ENCODE measurements at regions not wholly inside any gene's neighbourhood (a gene's known extent, or its start where the extent isn't known, plus 50 kb on each side); places are given as distances from the start of the nearest gene placed in this dataset.
"Not testable (repeated sequence)": the region's sequence is repeated elsewhere in the genome, so short reads cannot be mapped to it uniquely, and the experiment has no call there.

- not testable (repeated sequence) for DNase-seq (ENCODE audit: low read depth, low spot score)
These were observed 607.1 kb upstream of the SOX9 start for GRCh38 chr17:71513725-71514124.

GRCh38 chr17:71516149-71516548 is 604.7 kb upstream of the SOX9 start:
- no peak for DNase-seq (ENCODE audit: low read depth, low spot score)

GRCh38 chr17:71519285-71519684 is 601.5 kb upstream of the SOX9 start:
- no peak for DNase-seq (ENCODE audit: low read depth, low spot score)

DNA sequence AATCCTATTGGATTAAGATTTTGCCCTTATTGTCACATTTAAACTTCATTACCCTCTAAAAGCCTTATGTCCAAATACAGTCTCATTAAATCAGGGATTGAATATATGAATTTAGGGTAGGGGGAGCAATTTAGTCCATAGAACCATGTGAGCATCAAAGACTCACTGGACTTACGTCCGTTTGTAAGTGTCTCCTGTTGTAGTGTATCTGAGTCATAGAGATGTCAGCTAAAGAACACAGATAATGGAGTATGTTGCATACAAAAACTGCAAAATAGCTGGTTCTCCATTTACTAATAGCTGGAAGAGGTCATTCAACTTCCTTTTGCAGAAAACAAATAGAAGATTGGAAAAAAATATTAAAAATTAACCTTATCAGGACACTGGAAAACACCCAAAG is 599.1 kb upstream of the SOX9 start:
- DNase-seq (ENCODE audit: low read depth, low spot score), result no peak

DNA sequence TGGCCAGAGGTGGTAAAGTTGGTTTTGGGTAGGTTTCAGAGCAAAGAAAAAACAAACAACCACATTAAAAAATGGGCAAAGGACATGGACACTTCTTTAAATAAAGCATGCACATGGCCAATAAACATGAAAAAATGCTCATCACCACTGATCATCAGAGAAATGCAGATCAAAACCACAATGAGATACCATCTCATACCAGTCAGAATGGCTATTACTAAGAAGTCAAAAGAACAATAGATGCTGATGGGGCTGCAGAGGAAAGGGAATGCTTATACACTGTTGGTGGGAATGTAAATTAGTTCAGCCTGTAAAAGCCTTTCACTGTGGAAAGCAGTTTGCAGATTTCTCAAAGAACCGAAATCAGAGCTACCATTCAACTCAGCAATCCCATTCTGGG is 598.4 kb upstream of the SOX9 start:
- peak; percentile 61 for DNase-seq (ENCODE audit: low read depth, low spot score)

- peak; percentile 42 for DNase-seq (ENCODE audit: low read depth, low spot score)
These were observed 593.5 kb upstream of the SOX9 start for GRCh38 chr17:71527311-71527710.

DNA sequence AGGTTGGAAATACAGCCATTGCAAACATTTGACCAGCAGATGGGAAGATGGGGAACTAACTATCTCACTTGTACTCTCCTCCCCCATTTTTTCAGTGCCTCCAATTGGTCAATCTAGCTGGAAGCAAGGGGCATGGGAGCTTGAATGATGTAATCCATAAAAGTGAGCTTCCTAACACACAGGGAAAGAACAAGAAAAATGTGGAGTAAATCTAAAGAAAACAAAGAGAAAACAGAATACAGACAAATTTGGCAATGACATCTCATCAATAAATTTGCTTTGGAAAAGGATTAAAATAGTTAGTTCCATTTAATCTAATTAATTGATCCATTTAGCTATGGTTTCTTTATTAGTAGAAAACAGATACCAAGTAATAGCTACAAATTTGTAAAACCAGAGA is 592.6 kb upstream of the SOX9 start:
- no peak for DNase-seq (ENCODE audit: low read depth, low spot score)

- no peak for DNase-seq (ENCODE audit: low read depth, low spot score)
These were observed 590.6 kb upstream of the SOX9 start for GRCh38 chr17:71530248-71530647.

GRCh38 chr17:71535321-71535720 is 585.5 kb upstream of the SOX9 start:
- DNase-seq (ENCODE audit: low read depth, low spot score), result no peak

DNA sequence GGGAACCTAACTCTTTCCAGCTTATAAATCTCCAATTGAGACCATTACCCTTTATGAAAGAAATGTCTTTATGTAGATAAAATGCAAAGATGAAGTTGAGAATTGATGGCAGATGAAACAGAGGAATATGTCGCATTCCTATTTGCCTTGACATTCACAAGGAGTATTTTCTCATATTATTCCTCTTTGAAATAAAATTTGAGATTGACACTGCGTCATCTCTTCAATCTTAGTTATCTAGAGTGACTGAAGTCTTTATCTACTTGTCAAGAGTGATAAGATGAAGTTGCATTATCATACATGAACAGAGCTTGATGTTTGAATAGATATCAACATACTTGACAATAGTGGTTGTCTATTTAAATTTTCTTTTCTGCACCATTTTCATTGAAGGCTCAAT is 574.4 kb upstream of the SOX9 start:
- no peak for DNase-seq (ENCODE audit: low read depth, low spot score)

DNA sequence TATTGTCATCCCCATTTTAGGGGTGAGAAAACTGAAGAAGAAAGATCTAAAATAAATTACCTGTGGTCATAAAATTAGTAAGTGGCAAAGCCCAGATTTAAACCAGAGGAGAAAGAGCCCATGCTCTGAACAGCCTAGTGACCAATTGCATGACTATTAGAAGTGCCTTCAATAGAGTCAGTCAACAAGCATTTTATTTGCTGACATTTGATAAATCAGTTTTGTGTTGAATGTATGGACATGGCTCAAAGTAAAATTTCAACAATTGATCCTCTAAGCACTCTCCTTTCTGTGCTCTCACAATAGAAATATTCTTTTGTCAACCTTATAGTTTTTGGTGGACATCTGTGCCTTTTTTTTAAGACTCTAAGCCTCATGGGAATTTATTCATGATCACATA is 572.9 kb upstream of the SOX9 start:
- DNase-seq (ENCODE audit: low read depth, low spot score), result no peak

DNA sequence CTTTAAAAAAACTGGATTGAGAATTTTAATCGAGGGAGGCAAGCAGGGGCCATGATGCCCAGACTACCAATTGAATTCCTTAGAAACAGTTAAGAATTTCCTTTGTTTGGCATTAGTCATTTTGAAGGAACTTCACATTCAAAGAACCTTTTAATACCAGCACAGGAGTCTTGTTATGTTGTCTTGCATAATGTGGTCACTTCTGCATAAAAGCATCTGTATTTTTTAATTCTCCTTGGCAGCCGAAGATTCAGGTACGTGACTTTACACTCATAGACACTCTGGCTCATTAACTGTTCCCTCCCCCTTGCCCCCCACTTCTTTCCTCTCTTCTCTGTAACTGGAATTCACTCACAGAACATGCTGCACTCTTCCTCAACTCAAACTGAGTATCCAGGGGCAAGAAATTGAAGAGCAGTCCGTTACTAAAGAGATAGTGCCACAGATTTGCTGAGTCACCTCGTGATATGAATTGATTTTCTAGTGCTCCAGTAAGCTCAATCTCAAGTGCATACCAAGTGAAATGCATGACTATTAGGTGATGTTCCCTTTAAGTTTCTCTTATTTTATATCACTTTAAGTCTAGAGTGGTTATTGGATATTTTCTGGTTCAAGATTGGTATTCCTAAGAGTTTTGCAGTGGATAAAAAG is 572.2 kb upstream of the SOX9 start:
- DNase-seq (ENCODE audit: low read depth, low spot score), result peak; percentile 74

DNA sequence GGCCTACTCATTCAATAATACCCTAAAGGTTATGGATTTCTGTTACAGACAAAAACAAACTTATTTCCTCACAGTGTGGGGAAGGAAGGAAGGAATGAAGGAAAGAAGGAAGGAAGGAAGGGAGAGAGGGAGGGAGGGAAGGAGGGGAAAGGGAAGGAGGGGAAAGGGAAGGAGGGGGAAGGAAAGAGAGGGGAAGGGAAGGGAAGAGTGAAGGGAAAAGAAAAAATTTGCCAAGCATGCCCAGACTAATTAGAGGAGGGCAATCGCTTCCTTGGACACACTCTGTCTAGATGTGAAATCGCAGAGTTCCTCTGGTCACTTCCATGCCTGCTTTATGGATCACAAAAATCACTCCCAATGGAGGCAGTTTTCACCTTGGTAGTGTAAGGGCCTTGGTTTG is 570.1 kb upstream of the SOX9 start:
- DNase-seq (ENCODE audit: low read depth, low spot score), result no peak

- no peak for DNase-seq (ENCODE audit: low read depth, low spot score)
These were observed 567.4 kb upstream of the SOX9 start for GRCh38 chr17:71553381-71553780.

DNA sequence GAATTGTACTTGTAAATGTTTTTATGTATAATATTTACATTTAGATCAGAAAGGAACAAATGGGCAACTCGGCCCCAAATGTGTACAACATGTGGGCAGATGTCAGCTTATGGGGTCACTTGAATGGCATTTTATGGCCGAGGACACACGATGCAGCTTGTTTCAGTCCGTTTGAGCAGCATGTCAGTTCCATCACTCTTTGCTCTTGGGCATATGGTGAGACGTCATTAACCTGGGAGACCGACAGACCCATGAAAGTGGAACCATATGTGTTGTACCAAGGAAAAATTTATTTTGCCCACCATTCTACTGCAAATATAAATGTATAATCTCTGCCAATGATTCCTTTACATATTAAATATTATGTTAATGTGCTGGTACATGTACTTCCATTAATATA is 561.9 kb upstream of the SOX9 start:
- DNase-seq (ENCODE audit: low read depth, low spot score), result no peak

- DNase-seq (ENCODE audit: low read depth, low spot score), result no peak
These were observed 548.5 kb upstream of the SOX9 start for GRCh38 chr17:71572343-71572742.

DNA sequence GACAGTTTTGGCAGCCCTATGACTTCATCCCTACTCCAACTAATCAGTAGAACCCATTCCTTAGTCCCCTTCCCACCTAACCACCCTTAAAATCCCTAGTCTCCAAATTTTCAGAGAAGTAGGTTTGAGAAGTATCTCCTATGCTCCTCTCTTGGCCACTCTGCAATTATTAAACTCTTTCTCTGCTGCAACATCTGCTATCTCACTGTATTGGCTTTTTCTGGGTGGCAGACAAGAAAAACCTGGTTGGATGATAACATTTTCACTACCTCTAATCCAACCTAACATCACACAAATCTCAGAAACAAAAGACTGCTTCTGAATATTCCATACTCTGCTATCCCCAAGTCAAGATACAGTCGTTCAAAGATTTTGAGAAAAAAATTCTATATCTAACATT is 542.4 kb upstream of the SOX9 start:
- DNase-seq (ENCODE audit: low read depth, low spot score), result no peak

DNA sequence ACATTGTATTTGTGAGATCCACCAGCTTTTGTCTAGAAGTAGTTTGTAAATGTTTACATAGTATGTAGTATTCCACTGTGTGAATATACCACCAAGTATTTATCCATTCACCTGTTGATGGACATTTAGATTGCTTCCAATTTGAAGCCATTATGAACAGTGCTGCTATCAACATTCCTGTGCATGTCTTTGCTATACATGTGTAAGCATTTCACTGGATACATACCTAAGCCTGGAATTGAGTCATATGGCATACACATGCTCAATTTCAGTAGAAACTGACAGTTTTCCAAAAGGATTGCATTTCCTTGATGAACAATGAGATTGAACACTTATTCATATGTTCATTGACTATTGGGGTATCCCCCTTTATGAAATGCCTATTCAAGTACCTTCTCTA is 540.6 kb upstream of the SOX9 start:
- DNase-seq (ENCODE audit: low read depth, low spot score), result no peak

GRCh38 chr17:71585540-71585939 is 535.3 kb upstream of the SOX9 start:
- no peak for DNase-seq (ENCODE audit: low read depth, low spot score)

GRCh38 chr17:71592431-71592830 is 528.4 kb upstream of the SOX9 start:
- DNase-seq (ENCODE audit: low read depth, low spot score), result no peak

DNA sequence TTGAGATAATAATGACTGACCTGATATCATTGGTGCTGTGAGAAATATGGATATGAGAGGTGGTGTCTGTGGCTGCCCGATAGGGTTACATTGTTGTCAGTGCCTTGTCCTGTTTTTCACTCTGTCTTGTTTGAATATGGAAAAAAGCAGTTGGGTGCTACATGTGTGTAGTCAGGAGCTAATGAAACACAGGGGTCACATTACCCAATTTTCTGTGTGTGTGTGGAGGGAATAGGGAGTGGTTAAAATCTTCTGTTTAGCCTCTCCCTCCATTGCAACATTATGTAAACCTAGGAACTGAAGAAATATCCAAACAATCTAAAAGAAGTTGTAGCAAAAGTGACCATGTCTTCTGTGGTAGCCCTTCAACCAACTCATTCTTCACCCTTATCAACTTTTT is 527.7 kb upstream of the SOX9 start:
- no peak for DNase-seq (ENCODE audit: low read depth, low spot score)

- not testable (repeated sequence) for DNase-seq (ENCODE audit: low read depth, low spot score)
These were observed 521.2 kb upstream of the SOX9 start for GRCh38 chr17:71599583-71599982.

DNA sequence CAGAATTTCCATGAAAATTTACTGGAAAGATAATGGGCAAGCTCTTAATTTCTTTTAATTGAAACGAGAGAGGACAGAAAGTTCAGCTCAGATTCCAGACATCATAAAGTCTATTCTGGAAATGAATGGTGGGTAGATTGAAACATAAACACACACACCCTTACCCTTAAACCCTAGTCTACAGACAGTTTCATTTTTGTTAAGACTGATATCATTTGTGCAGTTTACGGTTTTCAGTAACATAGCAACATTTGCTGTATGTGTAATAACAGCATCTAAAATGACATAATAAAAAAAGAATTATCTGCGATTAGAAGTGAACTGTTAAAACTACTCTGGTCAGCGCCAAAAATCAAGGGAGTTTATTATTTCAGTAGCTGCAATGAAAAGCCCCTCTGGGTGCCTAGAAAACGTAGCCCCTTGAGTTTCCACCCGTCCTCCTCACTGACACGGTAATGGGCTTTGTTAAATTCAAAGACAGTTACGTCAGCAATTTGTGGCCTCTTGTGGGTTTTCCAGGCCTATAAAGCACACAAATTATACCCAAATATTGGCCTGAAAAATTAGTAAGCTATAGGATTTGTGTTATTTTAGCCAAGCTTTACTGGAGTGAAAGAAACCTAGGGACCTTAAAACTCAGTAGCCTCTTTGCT is 520.6 kb upstream of the SOX9 start:
- DNase-seq (ENCODE audit: low read depth, low spot score), result no peak
